ENCODE measurements at regions not wholly inside any gene's neighbourhood (a gene's known extent, or its start where the extent isn't known, plus 50 kb on each side); places are given as distances from the start of the nearest gene placed in this dataset.
A peak's percentile ranks its signal among the peaks of the same experiment; 100 is the strongest.

DNA sequence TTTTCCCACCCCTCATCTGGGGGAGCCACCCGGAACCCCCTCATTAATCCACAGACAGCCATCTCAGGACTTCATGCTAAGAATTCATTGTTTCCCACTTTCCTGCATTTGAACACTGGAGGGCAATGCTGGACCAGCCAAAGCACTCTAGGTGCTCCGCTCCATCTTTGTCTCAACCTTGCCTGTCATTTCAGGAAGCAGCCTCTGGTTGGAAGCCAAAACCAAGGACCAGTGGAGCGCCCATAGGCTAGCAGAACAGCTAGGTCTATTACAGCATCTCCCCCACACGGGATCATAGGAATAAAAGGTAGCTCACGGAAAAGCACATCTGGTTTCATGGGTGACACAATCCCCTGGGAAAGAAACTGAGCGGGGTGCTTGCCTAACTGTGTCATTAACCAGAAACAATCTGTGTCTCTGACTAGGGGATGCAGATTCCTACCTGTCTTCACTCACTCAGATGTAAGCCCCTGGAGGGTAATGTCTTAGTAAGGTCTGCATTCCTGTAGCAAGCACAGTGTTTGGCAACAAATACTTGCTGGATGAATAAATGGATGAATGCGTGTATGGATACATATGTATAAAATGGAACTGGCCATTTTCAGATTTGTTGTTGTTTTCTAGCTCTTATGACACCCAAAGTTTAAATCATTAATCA, 197.0 kb downstream of the DAD1 start:
- TF ChIP-seq POLR2A (IDR thresholded peaks at IDR 0.05), result no peak
- TF ChIP-seq, protein P1, sequence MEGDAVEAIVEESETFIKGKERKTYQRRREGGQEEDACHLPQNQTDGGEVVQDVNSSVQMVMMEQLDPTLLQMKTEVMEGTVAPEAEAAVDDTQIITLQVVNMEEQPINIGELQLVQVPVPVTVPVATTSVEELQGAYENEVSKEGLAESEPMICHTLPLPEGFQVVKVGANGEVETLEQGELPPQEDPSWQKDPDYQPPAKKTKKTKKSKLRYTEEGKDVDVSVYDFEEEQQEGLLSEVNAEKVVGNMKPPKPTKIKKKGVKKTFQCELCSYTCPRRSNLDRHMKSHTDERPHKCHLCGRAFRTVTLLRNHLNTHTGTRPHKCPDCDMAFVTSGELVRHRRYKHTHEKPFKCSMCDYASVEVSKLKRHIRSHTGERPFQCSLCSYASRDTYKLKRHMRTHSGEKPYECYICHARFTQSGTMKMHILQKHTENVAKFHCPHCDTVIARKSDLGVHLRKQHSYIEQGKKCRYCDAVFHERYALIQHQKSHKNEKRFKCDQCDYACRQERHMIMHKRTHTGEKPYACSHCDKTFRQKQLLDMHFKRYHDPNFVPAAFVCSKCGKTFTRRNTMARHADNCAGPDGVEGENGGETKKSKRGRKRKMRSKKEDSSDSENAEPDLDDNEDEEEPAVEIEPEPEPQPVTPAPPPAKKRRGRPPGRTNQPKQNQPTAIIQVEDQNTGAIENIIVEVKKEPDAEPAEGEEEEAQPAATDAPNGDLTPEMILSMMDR (IDR thresholded peaks at IDR 0.05 in 4 of 5, conservative IDR thresholded peaks at IDR 0.05 in 1 of 5), result peak in 4 of 5 experiments; percentile 31 to 41 (median 38)
